GM12891 (cell line): ENCODE measurements at regions not wholly inside any gene's neighbourhood (a gene's known extent, or its start where the extent isn't known, plus 50 kb on each side); places are given as distances from the start of the nearest gene placed in this dataset.

Source experiments
- POLR2A ChIP-seq: IDR thresholded peaks from 2 replicates; pipeline ENCODE4 v1.6.1; 2011; ENCODE audit warnings: low read depth, low read length, control low read depth
- POLR2AphosphoS5 ChIP-seq: IDR thresholded peaks from 2 replicates; pipeline ENCODE4 v1.6.1; 2011; ENCODE audit warnings: low read depth, low read length, control low read depth
- POU2F2 ChIP-seq: IDR thresholded peaks from 2 replicates; pipeline ENCODE4 v1.6.1; 2011; ENCODE audit warnings: low read depth, mild to moderate bottlenecking, control low read depth, low read length, moderate library complexity
- SPI1 ChIP-seq: IDR thresholded peaks from 2 replicates; pipeline ENCODE4 v1.6.1; 2011; ENCODE audit warnings: low read depth, low read length, control low read depth
- TAF1 ChIP-seq: IDR thresholded peaks from 2 replicates; pipeline ENCODE4 v1.6.1; 2011; ENCODE audit warnings: low read depth, low read length, control low read depth

- TF ChIP-seq POLR2A (no peak), SPI1 (no peak), POLR2AphosphoS5 (no peak), TAF1 (no peak), POU2F2 (no peak)
Measured at GRCh38 chr6:126926926-126927325, 191.5 kb upstream of the RSPO3 start.
